GM19328 (cell line): ENCODE measurements at regions not wholly inside any gene's neighbourhood (a gene's known extent, or its start where the extent isn't known, plus 50 kb on each side); places are given as distances from the start of the nearest gene placed in this dataset.

Source experiments
- ATAC-seq: cut with Tn5 transposase; IDR thresholded peaks from one replicate; pipeline ENCODE4 v1.9.1; 2021; ENCODE audit warnings: mild to moderate bottlenecking, moderate library complexity; ENCODE audit not compliant: unreplicated experiment

GRCh38 chr4:148776941-148777340 lies 334.7 kb upstream of the NR3C2 start:
- ATAC-seq, result no peak

GRCh38 chr4:148774134-148774533 lies 331.9 kb upstream of the NR3C2 start:
- ATAC-seq, result no peak

- ATAC-seq, result no peak
Measured at GRCh38 chr4:148773313-148773712, 331.1 kb upstream of the NR3C2 start.

- no peak for ATAC-seq
Measured at GRCh38 chr4:148770848-148771247, 328.6 kb upstream of the NR3C2 start.

GRCh38 chr4:148770377-148770776 lies 328.2 kb upstream of the NR3C2 start:
- ATAC-seq, result no peak

- no peak for ATAC-seq
Measured at GRCh38 chr4:148764720-148765119, 322.5 kb upstream of the NR3C2 start.

- no peak for ATAC-seq
Measured at GRCh38 chr4:148757171-148757570, 315.0 kb upstream of the NR3C2 start.

- ATAC-seq, result no peak
Measured at GRCh38 chr4:148749403-148749802, 307.2 kb upstream of the NR3C2 start.

GRCh38 chr4:148747721-148748268 lies 305.6 kb upstream of the NR3C2 start:
- no peak for ATAC-seq

GRCh38 chr4:148740701-148741100 lies 298.5 kb upstream of the NR3C2 start:
- ATAC-seq, result no peak

GRCh38 chr4:148737061-148737770 lies 295.0 kb upstream of the NR3C2 start:
- no peak for ATAC-seq

- peak; percentile 57 for ATAC-seq
Measured at GRCh38 chr4:148735432-148736155, 293.4 kb upstream of the NR3C2 start.

GRCh38 chr4:148730766-148731165 lies 288.6 kb upstream of the NR3C2 start:
- ATAC-seq, result no peak

GRCh38 chr4:148730082-148730640 lies 287.9 kb upstream of the NR3C2 start:
- ATAC-seq, result no peak

GRCh38 chr4:148717988-148718387 lies 275.8 kb upstream of the NR3C2 start:
- no peak for ATAC-seq

- ATAC-seq, result no peak
Measured at GRCh38 chr4:148716431-148717052, 274.3 kb upstream of the NR3C2 start.

GRCh38 chr4:148704291-148704690 lies 262.1 kb upstream of the NR3C2 start:
- no peak for ATAC-seq

- no peak for ATAC-seq
Measured at GRCh38 chr4:148694702-148695101, 252.5 kb upstream of the NR3C2 start.

GRCh38 chr4:148693913-148694649 lies 251.9 kb upstream of the NR3C2 start:
- ATAC-seq, result no peak

- no peak for ATAC-seq
Measured at GRCh38 chr4:148692242-148692641, 250.0 kb upstream of the NR3C2 start.

- ATAC-seq, result no peak
Measured at GRCh38 chr4:148686449-148686848, 244.2 kb upstream of the NR3C2 start.
